ENCODE measurements at regions not wholly inside any gene's neighbourhood (a gene's known extent, or its start where the extent isn't known, plus 50 kb on each side); places are given as distances from the start of the nearest gene placed in this dataset.

GRCh38 chr15:35605764-35606449 lies 59.9 kb upstream of the DPH6 start:
- no peak for TF ChIP-seq CTCF (conservative IDR thresholded peaks at IDR 0.05; ENCODE audit: low read depth, low read length)
- no peak for TF ChIP-seq USF2 (IDR thresholded peaks at IDR 0.05; ENCODE audit: low read depth, low read length)
- TF ChIP-seq SMC3 (IDR thresholded peaks at IDR 0.05; ENCODE audit: low read depth, low read length) = no peak
- no peak for TF ChIP-seq FOS (IDR thresholded peaks at IDR 0.05; ENCODE audit: low read depth, low read length)
- TF ChIP-seq RAD21 (IDR thresholded peaks at IDR 0.05; ENCODE audit: low read length) = no peak
- no peak for TF ChIP-seq CEBPB (IDR thresholded peaks at IDR 0.05; ENCODE audit: low read depth, low read length)
- no peak for TF ChIP-seq BHLHE40 (IDR thresholded peaks at IDR 0.05; ENCODE audit: low read depth, low read length)
- TF ChIP-seq POLR2A (IDR thresholded peaks at IDR 0.05; ENCODE audit: low read depth, low read length) = no peak

Data from IMR-90 (cell line).